GM23248 (cell line): ENCODE measurements at regions not wholly inside any gene's neighbourhood (a gene's known extent, or its start where the extent isn't known, plus 50 kb on each side); places are given as distances from the start of the nearest gene placed in this dataset.

Experiments
- EZH2 ChIP-seq: fragments of 200-600 bp; sonication (generic); IDR thresholded peaks from 2 replicates; pipeline ENCODE4 v1.6.1; 2018; ENCODE audit warnings: antibody characterized with exemption, mild to moderate bottlenecking; ENCODE audit not compliant: insufficient read depth, poor library complexity, severe bottlenecking
- EZH2phosphoT487 ChIP-seq: fragments of 200-600 bp; sonication (generic); IDR thresholded peaks from 2 replicates; pipeline ENCODE4 v1.6.1; 2018; ENCODE audit warnings: antibody characterized with exemption, moderate library complexity, mild to moderate bottlenecking, low read depth; ENCODE audit not compliant: insufficient read depth

- TF ChIP-seq EZH2: no peak
- no peak for TF ChIP-seq EZH2phosphoT487
Observed at GRCh38 chr12:77166696-77167095, 101.3 kb upstream of the E2F7 start.
